ENCODE measurements at regions not wholly inside any gene's neighbourhood (a gene's known extent, or its start where the extent isn't known, plus 50 kb on each side); places are given as distances from the start of the nearest gene placed in this dataset.

- TF ChIP-seq POLR2A (IDR thresholded peaks at IDR 0.05; ENCODE audit: low read depth) = no peak
- no peak for TF ChIP-seq POLR2AphosphoS5 (IDR thresholded peaks at IDR 0.05)
These were observed 479.5 kb downstream of the PLPP3 start for GRCh38 chr1:56099766-56100265.
